Central memory CD8-positive, alpha-beta T cell (primary cell): ENCODE measurements at regions not wholly inside any gene's neighbourhood (a gene's known extent, or its start where the extent isn't known, plus 50 kb on each side); places are given as distances from the start of the nearest gene placed in this dataset.

Experiments
- ATAC-seq: fragments of 150-1000 bp; cut with Tn5 transposase; replicated peaks from 2 replicates; pipeline ENCODE4 v1.10.0; 2022; ENCODE audit warnings: mild to moderate bottlenecking, moderate FRiP score, moderate number of reproducible peaks; ENCODE audit not compliant: poor library complexity, severe bottlenecking; ENCODE audit errors: extremely low read depth
- DNase-seq, 2 donors: peaks; one replicate each; pipeline ENCODE4 v3.0.0; 2021; ENCODE audit warnings: low spot score in 2 of 2
- H3K27ac Mint-ChIP-seq: one replicate; pipeline ENCODE4 v1.8.0; 2022; ENCODE audit warnings: low read depth, mild to moderate bottlenecking, moderate library complexity, mixed read lengths
- H3K27me3 Mint-ChIP-seq: one replicate; pipeline ENCODE4 v1.8.0; 2022; ENCODE audit warnings: mixed read lengths
- H3K36me3 Mint-ChIP-seq: one replicate; pipeline ENCODE4 v1.8.0; 2022; ENCODE audit warnings: mild to moderate bottlenecking, moderate library complexity, mixed read lengths; ENCODE audit not compliant: insufficient read depth
- H3K4me1 Mint-ChIP-seq: one replicate; pipeline ENCODE4 v1.8.0; 2022; ENCODE audit warnings: mixed read lengths
- H3K4me3 Mint-ChIP-seq: one replicate; pipeline ENCODE4 v1.8.0; 2022; ENCODE audit warnings: mild to moderate bottlenecking, moderate library complexity, mixed read lengths
- H3K9me3 Mint-ChIP-seq: one replicate; pipeline ENCODE4 v1.8.0; 2022; ENCODE audit warnings: mixed read lengths

DNA sequence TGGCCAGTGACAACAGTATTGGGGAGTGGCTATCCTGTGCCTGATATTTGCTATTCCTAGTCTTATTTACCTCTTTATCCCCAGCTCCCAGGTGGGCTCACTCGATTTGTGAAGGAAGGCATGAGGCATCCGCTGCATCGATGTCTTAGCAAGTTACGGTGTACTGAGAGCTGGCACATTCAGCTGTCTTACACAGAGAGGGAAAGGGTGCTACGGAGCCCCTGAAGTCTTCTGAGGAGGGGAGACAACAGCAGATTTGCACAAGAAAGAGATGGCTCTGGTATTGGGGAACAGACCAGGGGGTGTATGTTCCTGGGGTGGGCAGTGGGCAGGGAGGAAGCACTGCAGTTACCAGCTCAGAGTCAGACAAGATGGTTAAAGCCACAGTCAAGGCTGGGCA, 172.6 kb downstream of the FGF18 start:
- Mint-ChIP-seq H3K27me3 (peaks cover 29% of the 10 kb centered on the region), H3K9me3 (no peaks in the 10 kb centered on the region), H3K27ac (no peak overlapping the region), H3K4me3 (no peak overlapping the region), H3K4me1 (no peaks in the 10 kb centered on the region), H3K36me3 (no peaks in the 10 kb centered on the region)
- DNase-seq (no peak), ATAC-seq (no peak)

DNA sequence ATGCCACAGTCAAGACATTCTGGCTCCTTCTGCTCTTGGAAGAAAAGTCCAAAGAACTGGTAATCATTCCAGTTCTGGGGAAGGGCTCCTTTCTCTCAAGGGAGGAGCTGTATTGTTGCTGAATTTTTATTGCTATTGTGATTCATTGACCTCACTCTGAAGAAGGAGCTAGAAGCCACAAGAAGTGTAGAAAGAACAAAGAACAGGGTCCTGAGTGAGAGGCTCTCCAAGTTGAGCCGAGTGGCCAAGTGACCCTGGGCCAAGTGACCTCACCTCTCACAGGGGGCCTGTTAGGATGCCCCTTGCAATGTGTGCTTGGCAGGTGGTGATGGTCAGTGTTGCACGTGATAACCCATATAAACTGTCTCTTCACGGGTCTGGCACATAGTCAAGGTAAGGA, 173.3 kb downstream of the FGF18 start:
- Mint-ChIP-seq H3K9me3 (no peaks in the 10 kb centered on the region), H3K4me3 (no peak overlapping the region), H3K4me1 (no peaks in the 10 kb centered on the region), H3K27me3 (peaks cover 29% of the 10 kb centered on the region), H3K27ac (no peak overlapping the region), H3K36me3 (no peaks in the 10 kb centered on the region)
- ATAC-seq (no peak), DNase-seq (no peak)

DNA sequence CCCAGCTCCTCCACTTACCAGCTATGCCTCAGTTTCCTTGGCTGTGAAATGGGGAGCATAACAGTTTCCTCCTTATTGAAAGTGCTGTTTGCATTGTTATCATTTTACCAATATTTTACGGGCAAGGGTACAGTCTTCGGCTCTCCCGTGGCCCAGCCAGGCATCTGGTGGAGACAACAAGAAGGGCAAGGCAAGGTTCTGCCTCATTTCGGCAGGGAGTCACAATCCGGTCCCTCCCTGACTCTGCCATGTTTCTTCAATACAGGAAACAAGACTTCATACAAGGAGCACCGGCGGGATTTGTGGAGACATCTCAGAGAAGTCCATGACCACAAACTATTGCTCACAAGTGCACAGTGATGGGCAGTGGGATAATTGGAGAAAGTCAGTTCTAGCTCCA, 174.0 kb downstream of the FGF18 start:
- ATAC-seq = no peak
- Mint-ChIP-seq H3K4me1 (no peaks in the 10 kb centered on the region), H3K27ac (no peak overlapping the region), H3K4me3 (no peak overlapping the region), H3K36me3 (no peaks in the 10 kb centered on the region), H3K9me3 (no peaks in the 10 kb centered on the region), H3K27me3 (peaks cover 33% of the 10 kb centered on the region)
- DNase-seq = no peak

- Mint-ChIP-seq H3K36me3 (no peaks in the 10 kb centered on the region), H3K9me3 (no peaks in the 10 kb centered on the region), H3K4me1 (no peaks in the 10 kb centered on the region), H3K27ac (no peak overlapping the region), H3K27me3 (peaks cover 31% of the 10 kb centered on the region), H3K4me3 (no peak overlapping the region)
- DNase-seq (no peak), ATAC-seq (no peak)
Measured at GRCh38 chr5:171593976-171594375, 174.5 kb downstream of the FGF18 start.

DNA sequence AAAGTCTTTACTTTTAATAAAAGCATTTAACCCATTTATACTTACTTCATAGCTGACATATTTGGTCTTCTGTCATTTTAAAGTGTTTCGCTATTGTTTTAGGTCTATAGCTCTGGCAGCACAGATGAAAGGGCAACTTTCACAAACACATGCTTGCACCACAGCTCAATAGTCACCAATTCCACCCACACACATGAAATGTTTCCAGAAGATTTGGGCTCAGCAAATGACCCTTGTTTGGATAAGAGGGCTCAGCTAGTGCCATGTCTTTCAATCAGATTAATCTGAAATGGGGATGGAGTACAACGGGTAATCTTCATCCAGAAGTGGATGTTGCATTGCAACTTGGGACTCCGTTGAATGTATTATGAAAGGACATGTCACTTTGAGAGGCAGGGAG, 176.0 kb downstream of the FGF18 start:
- Mint-ChIP-seq H3K36me3 (no peaks in the 10 kb centered on the region), H3K9me3 (no peaks in the 10 kb centered on the region), H3K4me1 (peaks cover under 1% of the 10 kb centered on the region), H3K27me3 (peaks cover 25% of the 10 kb centered on the region), H3K4me3 (no peak overlapping the region), H3K27ac (no peak overlapping the region)
- ATAC-seq = no peak
- DNase-seq = no peak

GRCh38 chr5:171595801-171596231, 176.4 kb downstream of the FGF18 start:
- H3K27me3 Mint-ChIP-seq = peaks cover 22% of the 10 kb centered on the region
- peaks cover 5% of the 10 kb centered on the region for H3K4me1 Mint-ChIP-seq
- no peak overlapping the region for H3K27ac Mint-ChIP-seq
- no peaks in the 10 kb centered on the region for H3K36me3 Mint-ChIP-seq
- no peaks in the 10 kb centered on the region for H3K9me3 Mint-ChIP-seq
- H3K4me3 Mint-ChIP-seq = no peak overlapping the region
- DNase-seq (no peak), ATAC-seq (no peak)

GRCh38 chr5:171596391-171596878, 177.0 kb downstream of the FGF18 start:
- DNase-seq = no peak
- no peak for ATAC-seq
- Mint-ChIP-seq H3K27me3 (peaks cover 17% of the 10 kb centered on the region), H3K36me3 (no peaks in the 10 kb centered on the region), H3K4me3 (no peak overlapping the region), H3K9me3 (no peaks in the 10 kb centered on the region), H3K4me1 (peaks cover 7% of the 10 kb centered on the region), H3K27ac (no peak overlapping the region)

DNA sequence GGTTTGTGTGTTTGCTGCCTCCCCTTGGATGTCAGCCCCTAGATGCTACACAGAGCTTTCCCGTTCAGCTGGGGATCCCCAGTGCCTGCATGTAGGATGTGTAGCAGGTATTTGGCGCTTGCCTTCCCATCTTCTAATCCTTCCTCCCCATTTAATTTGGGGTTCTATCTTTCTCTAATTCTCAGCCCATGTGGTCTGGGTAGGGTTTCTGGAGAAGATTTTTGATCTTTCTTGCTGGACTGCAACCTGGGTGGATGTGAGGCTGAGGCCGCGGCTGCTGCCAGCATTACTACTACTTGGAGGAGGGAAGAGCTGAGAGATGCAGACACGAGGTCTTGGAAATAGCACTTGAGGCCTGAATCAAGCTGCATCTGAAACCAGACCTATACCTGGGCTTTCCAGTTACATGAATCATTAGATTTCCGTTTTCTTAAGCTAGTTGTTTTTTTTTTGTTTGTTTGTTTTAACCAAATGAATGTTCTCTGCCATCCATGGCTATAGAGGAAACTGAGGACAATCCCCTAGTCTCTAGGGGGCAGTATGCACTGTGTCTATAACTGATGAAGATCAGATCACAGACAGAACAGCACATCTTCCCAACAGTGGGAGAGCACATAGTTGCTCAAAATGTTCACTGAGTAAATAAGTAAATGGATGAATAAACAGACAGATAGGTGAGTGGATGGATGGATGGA, 178.6 kb downstream of the FGF18 start:
- Mint-ChIP-seq H3K9me3 (no peaks in the 10 kb centered on the region), H3K4me1 (peaks cover 7% of the 10 kb centered on the region), H3K4me3 (no peak overlapping the region), H3K36me3 (no peaks in the 10 kb centered on the region), H3K27me3 (peaks cover 17% of the 10 kb centered on the region), H3K27ac (no peak overlapping the region)
- ATAC-seq = no peak
- DNase-seq = no peak

GRCh38 chr5:171598641-171599152, 179.2 kb downstream of the FGF18 start:
- Mint-ChIP-seq H3K9me3 (no peaks in the 10 kb centered on the region), H3K4me1 (peaks cover 7% of the 10 kb centered on the region), H3K4me3 (no peak overlapping the region), H3K27ac (no peak overlapping the region), H3K27me3 (peaks cover 21% of the 10 kb centered on the region), H3K36me3 (no peaks in the 10 kb centered on the region)
- DNase-seq = no peak
- no peak for ATAC-seq

- no peaks in the 10 kb centered on the region for H3K36me3 Mint-ChIP-seq
- peaks cover 7% of the 10 kb centered on the region for H3K4me1 Mint-ChIP-seq
- H3K4me3 Mint-ChIP-seq = no peak overlapping the region
- peaks cover 26% of the 10 kb centered on the region for H3K27me3 Mint-ChIP-seq
- no peak overlapping the region for H3K27ac Mint-ChIP-seq
- no peak for ATAC-seq
- no peaks in the 10 kb centered on the region for H3K9me3 Mint-ChIP-seq
- DNase-seq = no peak
Measured at GRCh38 chr5:171599411-171599810, 180.0 kb downstream of the FGF18 start.

DNA sequence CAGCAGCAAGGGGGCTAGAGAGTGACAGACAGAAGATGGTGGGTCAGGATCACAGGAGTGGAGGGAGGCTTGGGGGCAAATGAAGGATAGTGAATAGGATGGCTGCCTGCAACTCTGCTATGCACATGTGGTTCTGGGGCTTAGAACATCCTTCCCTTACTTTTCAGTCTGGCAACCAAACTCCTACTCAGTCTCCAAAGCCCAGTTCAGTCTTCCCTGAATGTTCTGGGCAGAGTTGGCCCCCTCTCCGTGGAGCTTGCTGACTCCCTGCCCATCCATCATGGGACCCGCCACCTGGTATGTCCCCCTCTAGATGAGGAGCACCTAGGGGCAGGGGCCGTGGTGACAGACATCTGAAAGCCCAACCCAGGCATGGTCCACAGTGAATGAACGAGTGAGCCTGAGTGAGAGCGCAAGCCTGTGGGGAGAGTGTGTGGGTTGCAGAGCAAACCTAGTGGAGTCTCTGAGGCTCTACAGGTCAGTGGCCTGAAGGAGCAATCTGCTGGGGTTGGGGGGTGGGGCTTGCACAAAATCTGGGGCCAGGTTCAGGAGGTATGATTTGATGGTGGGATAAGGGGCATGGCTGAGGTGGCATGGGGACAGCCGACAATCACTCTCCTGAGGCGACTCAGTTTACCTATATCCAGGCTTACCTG, 180.6 kb downstream of the FGF18 start:
- ATAC-seq (no peak), DNase-seq (no peak)
- H3K4me1 Mint-ChIP-seq = peaks cover 7% of the 10 kb centered on the region
- H3K27ac Mint-ChIP-seq = no peak overlapping the region
- H3K27me3 Mint-ChIP-seq = peaks cover 26% of the 10 kb centered on the region
- H3K9me3 Mint-ChIP-seq = no peaks in the 10 kb centered on the region
- H3K4me3 Mint-ChIP-seq = no peak overlapping the region
- H3K36me3 Mint-ChIP-seq = no peaks in the 10 kb centered on the region

GRCh38 chr5:171600741-171601265, 181.4 kb downstream of the FGF18 start:
- ATAC-seq (no peak), DNase-seq (no peak)
- H3K4me3 Mint-ChIP-seq = no peak overlapping the region
- no peak overlapping the region for H3K27ac Mint-ChIP-seq
- peaks cover 7% of the 10 kb centered on the region for H3K4me1 Mint-ChIP-seq
- no peaks in the 10 kb centered on the region for H3K36me3 Mint-ChIP-seq
- H3K9me3 Mint-ChIP-seq = no peaks in the 10 kb centered on the region
- peaks cover 27% of the 10 kb centered on the region for H3K27me3 Mint-ChIP-seq
